Trophoblast cell (in vitro differentiated cells and primary cell): ENCODE measurements at regions not wholly inside any gene's neighbourhood (a gene's known extent, or its start where the extent isn't known, plus 50 kb on each side); places are given as distances from the start of the nearest gene placed in this dataset.

Source experiments
- DNase-seq, 2 donors: peaks; one replicate each; pipeline ENCODE4 v3.0.0-alpha.2; 2016
- H2AFZ ChIP-seq: 2 replicates; pipeline ENCODE4 v1.6.1; 2013; ENCODE audit warnings: low read length, moderate library complexity, mild to moderate bottlenecking; ENCODE audit not compliant: insufficient read depth, poor library complexity
- H2AK5ac ChIP-seq: 2 replicates; pipeline ENCODE4 v1.6.1; 2013; ENCODE audit warnings: mild to moderate bottlenecking, low read length
- H2BK120ac ChIP-seq: 2 replicates; pipeline ENCODE4 v1.6.1; 2013; ENCODE audit warnings: low read length, mild to moderate bottlenecking, moderate library complexity; ENCODE audit not compliant: insufficient read depth, poor library complexity
- H2BK12ac ChIP-seq: 2 replicates; pipeline ENCODE4 v1.6.1; 2013; ENCODE audit warnings: mild to moderate bottlenecking, low read length, moderate library complexity
- H2BK5ac ChIP-seq: 2 replicates; pipeline ENCODE4 v1.6.1; 2013; ENCODE audit warnings: low read length, low read depth, moderate library complexity, mild to moderate bottlenecking; ENCODE audit not compliant: poor library complexity
- H3K14ac ChIP-seq: 2 replicates; pipeline ENCODE4 v1.6.1; 2013; ENCODE audit warnings: mild to moderate bottlenecking, low read length
- H3K18ac ChIP-seq: 2 replicates; pipeline ENCODE4 v1.6.1; 2013; ENCODE audit warnings: mild to moderate bottlenecking, low read length
- H3K23ac ChIP-seq: 2 replicates; pipeline ENCODE4 v1.6.1; 2013; ENCODE audit warnings: low read length
- H3K27ac ChIP-seq: 2 replicates; pipeline ENCODE4 v1.5.1; 2013; ENCODE audit warnings: low read depth, mild to moderate bottlenecking, inconsistent platforms, low read length, moderate library complexity
- H3K27me3 ChIP-seq: 2 replicates; pipeline ENCODE4 v1.6.1; 2013; ENCODE audit warnings: inconsistent platforms, mild to moderate bottlenecking, low read length, moderate library complexity; ENCODE audit not compliant: insufficient read depth
- H3K36me3 ChIP-seq, 2 experiments: 1 replicate in 1 of 2; 2 replicates in 1 of 2; pipeline ENCODE4 v1.6.1; 2013; ENCODE audit warnings: low read length in 2 of 2, mild to moderate bottlenecking in 2 of 2, moderate library complexity in 1 of 2; ENCODE audit not compliant: insufficient read depth in 2 of 2, control insufficient read depth in 1 of 2
- H3K4ac ChIP-seq: 2 replicates; pipeline ENCODE4 v1.6.1; 2013; ENCODE audit warnings: low read depth, mild to moderate bottlenecking, low read length, moderate library complexity
- H3K4me1 ChIP-seq, 2 experiments: 1 replicate in 1 of 2; 2 replicates in 1 of 2; pipeline ENCODE4 v1.6.1; 2013; ENCODE audit warnings: low read length in 2 of 2, mild to moderate bottlenecking in 2 of 2, moderate library complexity in 1 of 2; ENCODE audit not compliant: insufficient read depth in 2 of 2, control insufficient read depth in 1 of 2
- H3K4me2 ChIP-seq: 2 replicates; pipeline ENCODE4 v1.6.1; 2013; ENCODE audit warnings: inconsistent platforms, mild to moderate bottlenecking, low read length, moderate library complexity
- H3K4me3 ChIP-seq: 2 replicates; pipeline ENCODE4 v1.5.1; 2013; ENCODE audit warnings: mild to moderate bottlenecking, low read depth, low read length, inconsistent platforms
- H3K79me1 ChIP-seq: one replicate; pipeline ENCODE4 v1.6.1; 2013; ENCODE audit warnings: low read length
- H3K79me2 ChIP-seq: 2 replicates; pipeline ENCODE4 v1.6.1; 2013; ENCODE audit warnings: low read length, mild to moderate bottlenecking; ENCODE audit not compliant: control insufficient read depth, insufficient read depth, poor library complexity
- H3K9ac ChIP-seq: 2 replicates; pipeline ENCODE4 v1.6.1; 2013; ENCODE audit warnings: mild to moderate bottlenecking, low read length
- H3K9me3 ChIP-seq: 2 replicates; pipeline ENCODE4 v1.6.1; 2013; ENCODE audit warnings: low read depth, mild to moderate bottlenecking, control low read depth, inconsistent platforms, low read length; ENCODE audit not compliant: insufficient read depth
- H4K12ac ChIP-seq: 2 replicates; pipeline ENCODE4 v1.6.1; 2013; ENCODE audit warnings: low read depth, mild to moderate bottlenecking, low read length, moderate library complexity
- H4K8ac ChIP-seq: 2 replicates; pipeline ENCODE4 v1.6.1; 2013; ENCODE audit warnings: low read depth, mild to moderate bottlenecking, low read length, moderate library complexity
- H4K91ac ChIP-seq: one replicate; pipeline ENCODE4 v1.6.1; 2013; ENCODE audit warnings: low read depth, mild to moderate bottlenecking, low read length, moderate library complexity
- WGBS: extraction: QIAGEN DNeasy Blood & Tissue Kit; methylation state at CpG from one replicate; pipeline ENCODE4 v1.1.7; 2013; ENCODE audit warnings: missing lambda C conversion rate; ENCODE audit not compliant: insufficient read length, insufficient coverage; ENCODE audit errors: extremely low coverage; 5-methylcytosine and 5-hydroxymethylcytosine counted together

- H3K79me1 ChIP-seq, result no peaks in the 10 kb centered on the region
- no peak overlapping the region for H3K4me2 ChIP-seq
- no peak overlapping the region for H2BK5ac ChIP-seq
- H2BK12ac ChIP-seq, result no peak overlapping the region
- no peaks in the 10 kb centered on the region for H3K9me3 ChIP-seq
- H2AK5ac ChIP-seq, result no peak overlapping the region
- H3K79me2 ChIP-seq, result no peaks in the 10 kb centered on the region
- no peak overlapping the region for H3K14ac ChIP-seq
- H3K18ac ChIP-seq, result no peak overlapping the region
- H4K8ac ChIP-seq, result no peak overlapping the region
- no peak overlapping the region for H3K4ac ChIP-seq
- no peak overlapping the region for H3K4me3 ChIP-seq
- no CpG with 5 or more reads among the region's 2 CpGs for WGBS
- H3K36me3 ChIP-seq, result no peaks in the 10 kb centered on the region
- no peak overlapping the region for H3K27ac ChIP-seq
- no peak overlapping the region for H3K9ac ChIP-seq
- no peak overlapping the region for H4K91ac ChIP-seq
- no peak overlapping the region for H2AFZ ChIP-seq
- H3K4me1 ChIP-seq, result no peaks in the 10 kb centered on the region
- H4K12ac ChIP-seq, result no peak overlapping the region
- no peak for DNase-seq
- no peaks in the 10 kb centered on the region for H3K27me3 ChIP-seq
- no peak overlapping the region for H2BK120ac ChIP-seq
- no peak overlapping the region for H3K23ac ChIP-seq
These were observed 585.8 kb upstream of the SEMA6A start for GRCh38 chr5:117160391-117160790.

DNA sequence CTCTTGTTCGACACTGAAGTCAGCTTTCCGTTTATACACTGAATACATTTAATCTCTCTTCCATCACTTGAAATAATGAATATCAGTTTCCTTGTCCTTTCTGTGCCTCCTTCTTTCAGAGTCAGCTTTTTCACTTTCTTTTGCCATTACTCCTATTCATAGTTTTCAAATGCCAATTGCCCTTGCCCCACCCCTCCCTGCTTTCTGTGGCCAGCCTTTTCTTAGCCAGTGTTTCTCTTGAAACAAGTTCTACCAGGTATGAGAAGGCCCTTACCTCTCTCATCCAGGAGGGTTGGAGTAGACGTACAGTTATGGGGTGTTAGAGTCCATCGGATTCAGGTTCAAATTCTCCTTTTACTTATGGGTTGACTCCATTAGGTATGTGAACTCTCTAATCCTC, 574.7 kb upstream of the SEMA6A start:
- Histone ChIP-seq H3K9ac (no peak overlapping the region), H3K9me3 (no peaks in the 10 kb centered on the region), H4K12ac (no peak overlapping the region), H2AK5ac (no peak overlapping the region), H2AFZ (no peak overlapping the region), H2BK120ac (no peak overlapping the region), H2BK12ac (no peak overlapping the region), H3K23ac (no peak overlapping the region), H3K4ac (no peak overlapping the region), H3K79me2 (no peaks in the 10 kb centered on the region), H3K4me2 (no peak overlapping the region), H2BK5ac (no peak overlapping the region), H3K27me3 (no peaks in the 10 kb centered on the region), H3K4me1 (no peaks in the 10 kb centered on the region), H3K79me1 (no peaks in the 10 kb centered on the region), H4K91ac (no peak overlapping the region), H3K18ac (no peak overlapping the region), H3K4me3 (no peak overlapping the region), H4K8ac (no peak overlapping the region), H3K36me3 (no peaks in the 10 kb centered on the region), H3K14ac (no peak overlapping the region), H3K27ac (no peak overlapping the region)
- whole genome bisulfite sequencing, result no CpG with 5 or more reads among the region's 4 CpGs
- no peak for DNase-seq

DNA sequence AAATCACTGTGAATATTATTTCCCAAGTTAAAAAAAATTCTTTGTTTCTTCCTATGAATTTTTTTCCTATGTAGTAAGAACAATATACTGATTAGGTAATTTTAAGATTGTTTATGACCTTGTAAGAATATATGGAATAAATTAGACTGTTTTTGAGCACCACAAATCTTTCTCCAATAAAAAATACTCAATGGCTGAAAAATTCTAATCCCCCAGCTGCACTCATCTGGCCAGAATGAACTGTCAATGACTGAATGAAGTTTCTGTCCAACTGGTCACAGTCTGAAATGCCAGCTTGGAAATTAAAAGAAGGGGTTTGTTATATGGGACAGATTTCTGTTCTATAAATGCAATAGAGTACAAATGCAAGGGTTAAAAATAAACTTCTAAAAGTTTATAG, 569.5 kb upstream of the SEMA6A start:
- H3K4me3 ChIP-seq, result no peak overlapping the region
- no peak overlapping the region for H3K27ac ChIP-seq
- H4K91ac ChIP-seq, result no peak overlapping the region
- no peak overlapping the region for H2BK5ac ChIP-seq
- peaks cover 0 to 5% of the 10 kb centered on the region in 2 experiments for H3K4me1 ChIP-seq
- no peaks in the 10 kb centered on the region for H3K9me3 ChIP-seq
- H2BK12ac ChIP-seq, result no peak overlapping the region
- no peak overlapping the region for H2AK5ac ChIP-seq
- no peak overlapping the region for H3K14ac ChIP-seq
- DNase-seq, result no peak
- H3K23ac ChIP-seq, result no peak overlapping the region
- no peak overlapping the region for H3K4me2 ChIP-seq
- no peak overlapping the region for H4K12ac ChIP-seq
- no peaks in the 10 kb centered on the region for H3K36me3 ChIP-seq
- H3K27me3 ChIP-seq, result no peaks in the 10 kb centered on the region
- no peak overlapping the region for H3K4ac ChIP-seq
- no peak overlapping the region for H3K18ac ChIP-seq
- no peaks in the 10 kb centered on the region for H3K79me1 ChIP-seq
- H2AFZ ChIP-seq, result no peak overlapping the region
- no peak overlapping the region for H4K8ac ChIP-seq
- H2BK120ac ChIP-seq, result no peak overlapping the region
- H3K9ac ChIP-seq, result no peak overlapping the region
- H3K79me2 ChIP-seq, result no peaks in the 10 kb centered on the region

DNA sequence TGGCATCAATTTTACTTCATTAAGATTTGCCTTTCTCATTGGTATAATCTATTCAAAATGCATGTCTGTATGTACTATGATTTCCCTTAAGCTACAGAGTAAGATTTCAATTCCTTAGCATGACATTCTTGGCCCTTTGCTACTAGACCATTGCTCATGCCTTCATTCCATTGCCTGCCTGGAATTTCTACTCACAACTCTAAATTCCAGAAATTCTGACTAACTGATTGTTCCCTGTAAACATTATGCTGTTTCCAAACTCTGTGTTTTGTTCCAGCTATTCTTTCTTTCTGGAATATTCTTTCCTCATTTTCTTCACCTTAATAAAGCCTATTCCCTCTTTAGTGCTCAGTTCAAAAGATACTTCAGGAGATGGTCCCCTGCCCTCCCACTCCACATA, 568.8 kb upstream of the SEMA6A start:
- H3K4ac ChIP-seq, result no peak overlapping the region
- no peak overlapping the region for H2BK12ac ChIP-seq
- no peak overlapping the region for H2BK5ac ChIP-seq
- no peak overlapping the region for H4K8ac ChIP-seq
- no peak overlapping the region for H4K91ac ChIP-seq
- no peaks in the 10 kb centered on the region for H3K27me3 ChIP-seq
- H2AFZ ChIP-seq, result no peak overlapping the region
- no peak overlapping the region for H3K14ac ChIP-seq
- peaks cover 0 to 5% of the 10 kb centered on the region in 2 experiments for H3K4me1 ChIP-seq
- H2BK120ac ChIP-seq, result no peak overlapping the region
- H3K23ac ChIP-seq, result no peak overlapping the region
- H3K4me3 ChIP-seq, result no peak overlapping the region
- H3K4me2 ChIP-seq, result no peak overlapping the region
- no peak overlapping the region for H2AK5ac ChIP-seq
- H3K18ac ChIP-seq, result no peak overlapping the region
- no peak overlapping the region for H4K12ac ChIP-seq
- peak overlapping the region; percentile 26 for H3K27ac ChIP-seq
- no peaks in the 10 kb centered on the region for H3K9me3 ChIP-seq
- H3K79me2 ChIP-seq, result no peaks in the 10 kb centered on the region
- no peak overlapping the region for H3K9ac ChIP-seq
- peak; percentile 20 to 80 for DNase-seq
- no peaks in the 10 kb centered on the region for H3K36me3 ChIP-seq
- no peaks in the 10 kb centered on the region for H3K79me1 ChIP-seq

GRCh38 chr5:117138523-117138922, 563.9 kb upstream of the SEMA6A start:
- Histone ChIP-seq H3K9me3 (no peaks in the 10 kb centered on the region), H3K18ac (no peak overlapping the region), H2BK5ac (no peak overlapping the region), H3K4me2 (no peak overlapping the region), H2BK120ac (no peak overlapping the region), H2AK5ac (no peak overlapping the region), H3K9ac (no peak overlapping the region), H3K79me2 (no peaks in the 10 kb centered on the region), H3K4me3 (no peak overlapping the region), H3K23ac (no peak overlapping the region), H3K14ac (no peak overlapping the region), H4K8ac (no peak overlapping the region), H3K79me1 (no peaks in the 10 kb centered on the region), H3K4me1 (peaks cover 0 to 5% of the 10 kb centered on the region in 2 experiments), H3K27me3 (no peaks in the 10 kb centered on the region), H2AFZ (no peak overlapping the region), H4K91ac (no peak overlapping the region), H3K27ac (no peak overlapping the region), H3K4ac (no peak overlapping the region), H4K12ac (no peak overlapping the region), H3K36me3 (no peaks in the 10 kb centered on the region), H2BK12ac (no peak overlapping the region)
- WGBS, result no CpG with 5 or more reads among the region's 3 CpGs
- no peak for DNase-seq
